Stomach (tissue), 4 donors: ENCODE measurements at regions not wholly inside any gene's neighbourhood (a gene's known extent, or its start where the extent isn't known, plus 50 kb on each side); places are given as distances from the start of the nearest gene placed in this dataset.

Experiments used
- EP300 ChIP-seq: sonication (generic); formaldehyde crosslinking; IDR thresholded peaks from one replicate; pipeline ENCODE4 v1.6.1; 2017; ENCODE audit warnings: antibody characterized with exemption
- TF ChIP-seq, protein P1 (sequence below), 7 experiments: fragments of 450-650 bp in 4 of 7; fragments of 200-600 bp in 3 of 7; sonication (generic) in 3 of 7; IDR thresholded peaks; one replicate each; pipeline ENCODE4 v1.5.1; 2016 to 2019; ENCODE audit warnings: antibody characterized with exemption in 7 of 7, control low read depth in 2 of 7, mild to moderate bottlenecking in 1 of 7

DNA sequence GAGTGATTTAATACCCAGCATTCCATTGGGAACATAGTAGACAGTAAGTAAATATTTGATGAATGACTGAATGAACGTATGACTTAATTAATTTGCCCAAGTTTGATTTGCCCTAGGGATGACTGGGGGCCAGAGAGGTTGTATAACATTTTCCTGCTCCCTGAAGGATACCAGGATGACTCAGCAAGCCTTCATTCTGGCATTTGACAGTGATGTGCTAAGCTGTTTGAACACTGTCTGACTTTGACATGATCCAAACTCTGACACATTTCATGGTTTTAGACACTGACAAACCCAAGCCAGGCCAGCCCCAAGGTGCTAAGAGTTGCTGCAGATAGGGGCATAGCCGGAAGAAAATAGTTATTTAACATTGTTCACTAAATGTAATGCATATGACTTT is 53.4 kb upstream of the KLF12 start:
- TF ChIP-seq, protein P1, sequence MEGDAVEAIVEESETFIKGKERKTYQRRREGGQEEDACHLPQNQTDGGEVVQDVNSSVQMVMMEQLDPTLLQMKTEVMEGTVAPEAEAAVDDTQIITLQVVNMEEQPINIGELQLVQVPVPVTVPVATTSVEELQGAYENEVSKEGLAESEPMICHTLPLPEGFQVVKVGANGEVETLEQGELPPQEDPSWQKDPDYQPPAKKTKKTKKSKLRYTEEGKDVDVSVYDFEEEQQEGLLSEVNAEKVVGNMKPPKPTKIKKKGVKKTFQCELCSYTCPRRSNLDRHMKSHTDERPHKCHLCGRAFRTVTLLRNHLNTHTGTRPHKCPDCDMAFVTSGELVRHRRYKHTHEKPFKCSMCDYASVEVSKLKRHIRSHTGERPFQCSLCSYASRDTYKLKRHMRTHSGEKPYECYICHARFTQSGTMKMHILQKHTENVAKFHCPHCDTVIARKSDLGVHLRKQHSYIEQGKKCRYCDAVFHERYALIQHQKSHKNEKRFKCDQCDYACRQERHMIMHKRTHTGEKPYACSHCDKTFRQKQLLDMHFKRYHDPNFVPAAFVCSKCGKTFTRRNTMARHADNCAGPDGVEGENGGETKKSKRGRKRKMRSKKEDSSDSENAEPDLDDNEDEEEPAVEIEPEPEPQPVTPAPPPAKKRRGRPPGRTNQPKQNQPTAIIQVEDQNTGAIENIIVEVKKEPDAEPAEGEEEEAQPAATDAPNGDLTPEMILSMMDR (IDR thresholded peaks at IDR 0.05) = no peak
- TF ChIP-seq EP300 = no peak
